Transverse colon (tissue), 3 donors: ENCODE measurements at regions not wholly inside any gene's neighbourhood (a gene's known extent, or its start where the extent isn't known, plus 50 kb on each side); places are given as distances from the start of the nearest gene placed in this dataset.

Source experiments
- CTCF ChIP-seq, 5 experiments: fragments of 200-600 bp in 3 of 5; fragments of 450-650 bp in 2 of 5; sonication (generic) in 3 of 5; IDR thresholded peaks; 1 replicate in 2 of 5; 2 replicates in 3 of 5; pipeline ENCODE4 v1.5.1; 2016 to 2017; ENCODE audit warnings: antibody characterized with exemption in 5 of 5, inconsistent platforms in 3 of 5, mild to moderate bottlenecking in 2 of 5, moderate library complexity in 1 of 5
- POLR2A ChIP-seq: fragments of 450-650 bp; IDR thresholded peaks from one replicate; pipeline ENCODE4 v1.6.1; 2016; ENCODE audit warnings: antibody characterized with exemption, mild to moderate bottlenecking, moderate library complexity

GRCh38 chr5:128896675-128897074 lies 68.6 kb upstream of the SLC27A6 start:
- TF ChIP-seq POLR2A (no peak), CTCF (IDR thresholded peaks at IDR 0.05) (no peak)
